ENCODE measurements at regions not wholly inside any gene's neighbourhood (a gene's known extent, or its start where the extent isn't known, plus 50 kb on each side); places are given as distances from the start of the nearest gene placed in this dataset.

GRCh38 chr3:182509844-182510460 is 283.4 kb upstream of the ATP11B start:
- TF ChIP-seq CTCF (IDR thresholded peaks at IDR 0.05; ENCODE audit: low read length), result no peak
- TF ChIP-seq EZH2 (IDR thresholded peaks at IDR 0.05; ENCODE audit: borderline replicate concordance, low read length), result no peak

All from OCI-LY1 (cell line).